Suprapubic skin (tissue), 4 donors: ENCODE measurements at regions not wholly inside any gene's neighbourhood (a gene's known extent, or its start where the extent isn't known, plus 50 kb on each side); places are given as distances from the start of the nearest gene placed in this dataset.

Experiments
- DNase-seq, 2 donors: peaks; one replicate each; pipeline ENCODE4 v3.0.0-alpha.2; 2019; ENCODE audit warnings: low spot score in 2 of 2
- H3K27ac ChIP-seq: fragments of 200-600 bp; sonication (generic); one replicate; pipeline ENCODE4 v1.5.1; 2019
- H3K27me3 ChIP-seq: fragments of 200-600 bp; sonication (generic); one replicate; pipeline ENCODE4 v1.5.1; 2019
- H3K36me3 ChIP-seq: fragments of 200-600 bp; sonication (generic); one replicate; pipeline ENCODE4 v1.5.1; 2019
- H3K4me1 ChIP-seq: fragments of 200-600 bp; sonication (generic); one replicate; pipeline ENCODE4 v1.5.1; 2019
- H3K4me3 ChIP-seq: fragments of 200-600 bp; sonication (generic); one replicate; pipeline ENCODE4 v1.5.1; 2019; ENCODE audit warnings: mild to moderate bottlenecking
- H3K9me3 ChIP-seq: fragments of 200-600 bp; sonication (generic); one replicate; pipeline ENCODE4 v1.5.1; 2019
- CTCF ChIP-seq, 2 donors: fragments of 200-600 bp in 1 of 2; fragments of 450-650 bp in 1 of 2; sonication (generic) in 1 of 2; IDR thresholded peaks; one replicate each; pipeline ENCODE4 v1.5.1; 2016 to 2019; ENCODE audit warnings: antibody characterized with exemption in 2 of 2, mild to moderate bottlenecking in 1 of 2, moderate library complexity in 1 of 2
- EP300 ChIP-seq: sonication (generic); formaldehyde crosslinking; IDR thresholded peaks from one replicate; pipeline ENCODE4 v1.6.1; 2017; ENCODE audit warnings: antibody characterized with exemption
- POLR2A ChIP-seq, 2 donors: fragments of 450-650 bp; IDR thresholded peaks; one replicate each; pipeline ENCODE4 v1.6.1; 2017; ENCODE audit warnings: antibody characterized with exemption in 2 of 2, mild to moderate bottlenecking in 2 of 2, moderate library complexity in 2 of 2
- POLR2AphosphoS5 ChIP-seq, 3 donors: sonication (generic); formaldehyde crosslinking; IDR thresholded peaks; one replicate each; pipeline ENCODE4 v1.6.1; 2017; ENCODE audit warnings: antibody characterized with exemption in 3 of 3
- WGBS: methylation state at CpG from one replicate; pipeline ENCODE4 v1.1.5; 2018; 5-methylcytosine and 5-hydroxymethylcytosine counted together

GRCh38 chr1:36733748-36734147 is 251.0 kb upstream of the CSF3R start:
- Histone ChIP-seq H3K27ac (no peak overlapping the region), H3K4me1 (peaks cover 3% of the 10 kb centered on the region), H3K9me3 (no peaks in the 10 kb centered on the region), H3K4me3 (no peak overlapping the region), H3K27me3 (peaks cover 49% of the 10 kb centered on the region), H3K36me3 (no peaks in the 10 kb centered on the region)
- no peak for DNase-seq
- WGBS: 0% methylated on average over 1 of the region's 1 CpG
- TF ChIP-seq POLR2AphosphoS5 (IDR thresholded peaks at IDR 0.05) (no peak), CTCF (IDR thresholded peaks at IDR 0.05) (no peak), POLR2A (IDR thresholded peaks at IDR 0.05) (no peak), EP300 (no peak)

GRCh38 chr1:36732015-36732356 is 249.3 kb upstream of the CSF3R start:
- H3K27ac ChIP-seq: no peak overlapping the region
- H3K4me1 ChIP-seq: peaks cover 3% of the 10 kb centered on the region
- H3K27me3 ChIP-seq: peaks cover 40% of the 10 kb centered on the region
- H3K36me3 ChIP-seq: no peaks in the 10 kb centered on the region
- H3K9me3 ChIP-seq: no peaks in the 10 kb centered on the region
- no peak for TF ChIP-seq POLR2AphosphoS5 (IDR thresholded peaks at IDR 0.05)
- no peak for TF ChIP-seq CTCF (IDR thresholded peaks at IDR 0.05)
- TF ChIP-seq POLR2A (IDR thresholded peaks at IDR 0.05): no peak
- TF ChIP-seq EP300: no peak
- no peak overlapping the region for H3K4me3 ChIP-seq
- no peak for DNase-seq
- 91% methylated on average over 5 of the region's 5 CpGs for WGBS

- H3K27ac ChIP-seq: no peak overlapping the region
- no peak for DNase-seq
- peaks cover 40% of the 10 kb centered on the region for H3K27me3 ChIP-seq
- TF ChIP-seq POLR2AphosphoS5 (IDR thresholded peaks at IDR 0.05): no peak
- TF ChIP-seq CTCF (IDR thresholded peaks at IDR 0.05): no peak
- no peak for TF ChIP-seq POLR2A (IDR thresholded peaks at IDR 0.05)
- no peak for TF ChIP-seq EP300
- 64% methylated on average over 11 of the region's 11 CpGs for WGBS
- H3K9me3 ChIP-seq: no peaks in the 10 kb centered on the region
- no peak overlapping the region for H3K4me3 ChIP-seq
- peaks cover 3% of the 10 kb centered on the region for H3K4me1 ChIP-seq
- no peaks in the 10 kb centered on the region for H3K36me3 ChIP-seq
These were observed 248.7 kb upstream of the CSF3R start for GRCh38 chr1:36731226-36732014.

- Histone ChIP-seq H3K27ac (no peak overlapping the region), H3K27me3 (peaks cover 40% of the 10 kb centered on the region), H3K36me3 (no peaks in the 10 kb centered on the region), H3K9me3 (no peaks in the 10 kb centered on the region), H3K4me3 (no peak overlapping the region), H3K4me1 (peaks cover 3% of the 10 kb centered on the region)
- WGBS: 80% methylated on average over 1 of the region's 2 CpGs
- TF ChIP-seq EP300: no peak
- TF ChIP-seq CTCF (IDR thresholded peaks at IDR 0.05): no peak
- no peak for TF ChIP-seq POLR2AphosphoS5 (IDR thresholded peaks at IDR 0.05)
- no peak for TF ChIP-seq POLR2A (IDR thresholded peaks at IDR 0.05)
- no peak for DNase-seq
These were observed 247.9 kb upstream of the CSF3R start for GRCh38 chr1:36730599-36730998.

- DNase-seq: no peak
- Histone ChIP-seq H3K9me3 (no peaks in the 10 kb centered on the region), H3K27ac (no peak overlapping the region), H3K27me3 (peaks cover 39% of the 10 kb centered on the region), H3K4me1 (peaks cover 3% of the 10 kb centered on the region), H3K36me3 (no peaks in the 10 kb centered on the region), H3K4me3 (no peak overlapping the region)
- TF ChIP-seq EP300: no peak
- WGBS: 64% methylated on average over 5 of the region's 12 CpGs
These were observed 247.2 kb upstream of the CSF3R start for GRCh38 chr1:36729716-36730510.
